ENCODE measurements at regions not wholly inside any gene's neighbourhood (a gene's known extent, or its start where the extent isn't known, plus 50 kb on each side); places are given as distances from the start of the nearest gene placed in this dataset.

DNA sequence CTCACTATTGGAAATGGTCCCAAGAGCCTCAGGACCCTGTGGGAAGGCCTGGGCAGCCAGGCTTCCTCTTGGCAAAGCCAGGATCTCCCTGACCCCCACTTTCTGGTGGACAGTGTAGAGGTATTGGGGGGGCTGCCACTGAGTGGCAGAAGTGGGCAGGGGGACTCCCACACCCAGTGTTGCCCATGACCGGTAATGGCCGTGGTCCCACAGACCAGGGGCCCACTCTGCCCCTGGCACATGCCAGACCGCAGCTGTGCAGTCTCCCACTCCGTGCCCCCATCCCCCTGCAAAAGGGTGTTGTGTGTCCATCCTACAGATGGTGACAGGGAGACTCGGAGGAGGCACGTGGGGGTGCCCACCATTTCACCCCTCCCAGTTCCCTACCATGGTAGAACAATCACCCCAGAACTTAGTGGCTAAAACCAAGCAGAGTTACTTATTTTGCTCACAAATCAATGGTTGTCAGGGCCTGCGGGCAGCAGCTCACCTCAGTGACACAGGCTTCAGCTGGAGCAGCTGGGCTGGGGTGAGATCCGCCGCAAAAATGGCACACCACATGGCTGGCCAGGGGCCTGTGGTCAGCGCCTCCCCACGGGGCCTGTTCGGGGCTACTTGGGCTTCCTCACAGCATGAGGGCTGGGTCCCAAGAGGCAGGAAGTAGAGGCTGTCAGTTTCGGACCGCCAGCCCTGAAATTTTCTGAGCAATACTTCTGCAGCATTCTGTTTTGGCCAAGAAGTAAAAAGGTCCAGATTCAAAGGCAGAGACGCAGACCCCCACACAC, 59.0 kb upstream of the ZNF469 start:
- ChIA-PET CTCF (no interaction called here), POLR2A (no interaction called here)
- no peak for ATAC-seq
- Mint-ChIP-seq H3K36me3 (ENCODE audit: low read depth) (no peaks in the 10 kb centered on the region), H3K27me3 (ENCODE audit: low read depth) (no peaks in the 10 kb centered on the region), H3K4me1 (ENCODE audit: low read depth) (no peaks in the 10 kb centered on the region), H3K27ac (no peak overlapping the region), H3K9me3 (ENCODE audit: insufficient read depth) (no peaks in the 10 kb centered on the region), H3K4me3 (no peak overlapping the region)
- no peak for DNase-seq

DNA sequence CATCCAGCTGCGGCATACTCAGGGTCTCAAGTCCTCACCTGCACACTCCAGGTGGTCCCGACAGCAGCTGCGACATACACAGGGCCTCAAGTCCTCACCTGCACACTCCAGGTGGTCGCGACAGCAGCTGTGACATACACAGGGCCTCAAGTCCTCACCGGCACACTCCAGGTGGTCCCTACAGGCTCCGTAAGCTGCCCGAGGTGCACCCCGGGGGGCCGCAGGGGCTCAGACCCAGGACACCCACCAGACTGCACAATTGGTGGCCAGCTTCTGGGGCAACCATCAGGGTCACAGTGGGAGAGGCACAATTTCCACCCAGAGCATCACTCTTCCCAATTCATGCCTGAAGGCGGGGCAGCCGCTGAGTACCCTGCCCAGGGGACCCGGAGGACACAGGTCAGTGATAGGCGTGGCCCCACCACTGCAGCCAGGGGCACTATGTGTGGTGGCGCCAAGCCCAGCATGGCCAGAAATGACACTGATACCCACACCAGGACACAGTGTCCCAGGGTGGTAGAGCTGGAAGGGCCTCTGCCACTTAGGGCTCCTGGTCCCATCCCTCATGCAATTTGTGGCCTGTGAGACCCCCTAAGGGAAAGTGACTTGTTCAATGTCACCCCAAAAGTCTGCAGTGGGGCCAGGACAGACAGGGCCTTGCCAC, 57.5 kb upstream of the ZNF469 start:
- ChIA-PET POLR2A (no interaction called here), CTCF (no interaction called here)
- Mint-ChIP-seq H3K4me3 (no peak overlapping the region), H3K36me3 (ENCODE audit: low read depth) (no peaks in the 10 kb centered on the region), H3K4me1 (ENCODE audit: low read depth) (no peaks in the 10 kb centered on the region), H3K27me3 (ENCODE audit: low read depth) (no peaks in the 10 kb centered on the region), H3K9me3 (ENCODE audit: insufficient read depth) (no peaks in the 10 kb centered on the region), H3K27ac (no peak overlapping the region)
- DNase-seq (no peak), ATAC-seq (no peak)

DNA sequence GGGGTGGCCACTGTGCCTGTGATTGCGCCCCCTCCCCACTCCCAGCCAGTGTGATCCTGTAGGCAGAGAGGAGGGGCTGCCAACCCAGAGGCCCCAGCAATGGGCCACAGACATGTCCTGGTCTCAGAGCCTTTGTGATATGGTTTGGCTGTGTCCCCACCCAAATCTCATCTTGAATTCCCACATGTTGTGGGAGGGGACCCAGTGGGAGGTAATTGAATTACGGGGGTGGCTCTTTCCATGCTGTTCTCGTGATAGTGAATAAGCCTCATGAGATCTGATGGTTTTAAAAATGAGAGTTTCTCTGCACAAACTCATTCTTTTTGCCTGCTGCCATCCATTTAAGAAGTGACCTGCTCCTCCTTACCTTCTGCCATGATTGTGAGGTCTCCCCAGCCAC, 56.8 kb upstream of the ZNF469 start:
- no peaks in the 10 kb centered on the region for H3K4me1 Mint-ChIP-seq (ENCODE audit: low read depth)
- DNase-seq (no peak), ATAC-seq (no peak)
- no peaks in the 10 kb centered on the region for H3K36me3 Mint-ChIP-seq (ENCODE audit: low read depth)
- no peak overlapping the region for H3K4me3 Mint-ChIP-seq
- CTCF ChIA-PET, result no interaction called here
- no peaks in the 10 kb centered on the region for H3K9me3 Mint-ChIP-seq (ENCODE audit: insufficient read depth)
- no peak overlapping the region for H3K27ac Mint-ChIP-seq
- no peaks in the 10 kb centered on the region for H3K27me3 Mint-ChIP-seq (ENCODE audit: low read depth)
- POLR2A ChIA-PET, result no interaction called here

DNA sequence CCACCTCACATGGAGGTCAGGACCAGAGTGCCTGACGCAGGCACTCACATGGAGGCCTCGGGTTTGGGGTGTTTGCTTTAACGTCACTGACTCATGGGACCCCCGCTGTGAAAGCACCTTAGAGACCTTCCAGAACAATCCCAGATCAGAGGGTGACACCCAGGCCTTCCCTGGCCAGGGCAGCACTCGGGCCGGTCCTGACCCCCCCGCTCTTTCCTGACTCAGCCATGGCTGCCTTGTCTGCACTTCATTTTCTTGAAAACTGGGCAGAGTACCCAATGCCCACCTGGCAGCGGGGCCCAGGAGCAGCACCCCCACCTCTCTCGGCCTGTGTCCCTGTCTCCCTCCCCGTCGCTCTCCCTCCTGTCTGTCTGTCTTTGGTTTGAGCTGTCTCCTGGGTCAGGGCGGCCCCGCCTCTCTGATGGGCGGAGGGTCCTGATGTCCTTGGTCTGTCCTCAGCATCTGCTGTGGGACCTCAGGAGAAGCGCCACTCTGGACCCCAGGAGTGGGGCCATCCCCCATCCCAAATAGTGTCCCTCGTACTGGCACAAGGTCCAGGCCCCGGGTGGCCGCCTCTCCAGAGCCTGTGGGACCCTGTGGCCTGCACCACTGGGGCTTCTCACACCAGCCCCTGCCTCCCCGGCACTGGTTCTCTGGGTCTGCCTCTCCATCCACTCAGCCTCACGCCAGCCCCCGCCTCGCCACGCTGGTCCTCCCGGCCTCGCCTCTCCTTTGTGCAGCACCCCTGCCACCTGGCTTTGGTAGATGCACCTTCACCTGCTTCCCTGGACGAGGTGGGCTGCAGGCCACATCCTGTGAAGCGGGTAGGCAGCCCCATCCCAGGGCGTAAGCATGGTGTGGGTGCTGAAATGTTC, 55.9 kb upstream of the ZNF469 start:
- ATAC-seq, result no peak
- no peaks in the 10 kb centered on the region for H3K36me3 Mint-ChIP-seq (ENCODE audit: low read depth)
- ChIA-PET POLR2A (no interaction called here), CTCF (no interaction called here)
- no peaks in the 10 kb centered on the region for H3K27me3 Mint-ChIP-seq (ENCODE audit: low read depth)
- H3K9me3 Mint-ChIP-seq (ENCODE audit: insufficient read depth), result no peaks in the 10 kb centered on the region
- no peak for DNase-seq
- H3K4me1 Mint-ChIP-seq (ENCODE audit: low read depth), result no peaks in the 10 kb centered on the region
- H3K4me3 Mint-ChIP-seq, result no peak overlapping the region
- H3K27ac Mint-ChIP-seq, result no peak overlapping the region

DNA sequence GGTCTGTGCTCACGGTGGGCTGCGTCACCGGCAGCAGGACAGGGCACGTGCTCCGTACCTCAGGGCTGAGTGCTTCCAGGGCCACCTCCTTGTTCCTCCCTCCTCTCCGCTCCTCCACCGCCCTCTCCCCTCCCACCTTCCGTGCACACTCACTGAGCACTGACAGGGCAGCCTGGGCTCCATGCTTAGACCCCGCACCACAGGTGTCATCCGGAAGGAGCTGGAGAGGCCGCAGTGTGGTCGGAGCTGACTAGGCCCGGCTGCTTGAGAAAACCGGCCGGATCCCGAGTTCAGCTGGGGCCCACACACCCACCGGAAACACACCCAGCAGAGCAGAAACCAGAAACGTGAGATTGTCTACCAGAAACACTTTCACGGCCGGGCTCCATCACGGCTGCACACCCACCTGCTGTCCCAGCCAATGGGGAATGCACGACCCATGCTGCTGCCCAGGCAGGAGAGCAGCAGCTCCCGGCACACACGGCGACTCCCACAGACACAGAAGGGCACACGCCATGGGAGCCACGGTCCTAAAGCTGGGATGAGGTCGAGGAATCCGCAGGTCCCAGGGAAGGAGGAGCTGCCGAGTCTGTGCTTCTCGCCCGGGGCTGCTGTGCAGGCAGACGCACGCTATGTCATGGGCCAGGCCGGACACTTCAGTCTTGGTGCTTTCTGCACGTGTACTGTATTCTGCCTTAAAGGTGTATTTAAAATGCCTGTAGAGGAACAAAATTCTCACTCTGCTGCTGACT, 55.0 kb upstream of the ZNF469 start:
- Mint-ChIP-seq H3K36me3 (ENCODE audit: low read depth) (no peaks in the 10 kb centered on the region), H3K9me3 (ENCODE audit: insufficient read depth) (no peaks in the 10 kb centered on the region), H3K27me3 (ENCODE audit: low read depth) (no peaks in the 10 kb centered on the region), H3K4me3 (no peak overlapping the region), H3K27ac (no peak overlapping the region), H3K4me1 (ENCODE audit: low read depth) (no peaks in the 10 kb centered on the region)
- ChIA-PET POLR2A (no interaction called here), CTCF (no interaction called here)
- no peak for DNase-seq
- no peak for ATAC-seq

DNA sequence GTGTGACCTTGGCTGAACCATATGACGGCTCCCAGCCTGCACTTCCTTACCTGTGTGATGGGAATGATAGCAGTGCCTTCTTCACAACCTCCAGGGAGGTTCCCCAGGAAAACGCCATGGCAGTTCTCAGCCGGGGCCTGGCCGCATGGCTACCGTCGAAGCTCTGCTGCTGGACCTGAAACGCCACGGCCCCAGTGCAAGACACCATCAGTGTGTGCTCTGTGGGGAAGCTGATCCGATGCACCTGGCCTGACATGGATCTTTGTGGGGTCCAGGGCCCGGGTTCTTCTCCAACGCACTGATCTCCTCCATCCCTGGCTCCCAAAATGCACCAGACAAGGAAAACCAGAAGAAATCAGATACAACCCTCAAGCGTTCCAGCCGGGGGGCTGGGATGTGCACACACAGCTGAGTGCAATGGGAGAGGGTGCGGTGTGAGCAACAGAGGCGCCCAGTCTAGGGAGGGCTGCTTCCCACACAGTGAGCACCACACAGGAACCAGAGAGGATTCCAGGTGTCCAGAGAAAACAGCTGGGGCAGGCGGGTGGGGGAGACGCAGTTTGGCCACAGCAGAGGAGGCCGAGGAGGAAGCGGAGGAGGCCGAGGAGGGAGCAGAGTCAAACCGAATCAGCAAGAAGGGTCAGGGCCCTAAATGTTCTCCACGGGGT, 54.3 kb upstream of the ZNF469 start:
- Mint-ChIP-seq H3K9me3 (ENCODE audit: insufficient read depth) (no peaks in the 10 kb centered on the region), H3K4me3 (no peak overlapping the region), H3K36me3 (ENCODE audit: low read depth) (no peaks in the 10 kb centered on the region), H3K27me3 (ENCODE audit: low read depth) (no peaks in the 10 kb centered on the region), H3K4me1 (ENCODE audit: low read depth) (no peaks in the 10 kb centered on the region), H3K27ac (no peak overlapping the region)
- ChIA-PET POLR2A (no interaction called here), CTCF (no interaction called here)
- DNase-seq (no peak), ATAC-seq (no peak)

DNA sequence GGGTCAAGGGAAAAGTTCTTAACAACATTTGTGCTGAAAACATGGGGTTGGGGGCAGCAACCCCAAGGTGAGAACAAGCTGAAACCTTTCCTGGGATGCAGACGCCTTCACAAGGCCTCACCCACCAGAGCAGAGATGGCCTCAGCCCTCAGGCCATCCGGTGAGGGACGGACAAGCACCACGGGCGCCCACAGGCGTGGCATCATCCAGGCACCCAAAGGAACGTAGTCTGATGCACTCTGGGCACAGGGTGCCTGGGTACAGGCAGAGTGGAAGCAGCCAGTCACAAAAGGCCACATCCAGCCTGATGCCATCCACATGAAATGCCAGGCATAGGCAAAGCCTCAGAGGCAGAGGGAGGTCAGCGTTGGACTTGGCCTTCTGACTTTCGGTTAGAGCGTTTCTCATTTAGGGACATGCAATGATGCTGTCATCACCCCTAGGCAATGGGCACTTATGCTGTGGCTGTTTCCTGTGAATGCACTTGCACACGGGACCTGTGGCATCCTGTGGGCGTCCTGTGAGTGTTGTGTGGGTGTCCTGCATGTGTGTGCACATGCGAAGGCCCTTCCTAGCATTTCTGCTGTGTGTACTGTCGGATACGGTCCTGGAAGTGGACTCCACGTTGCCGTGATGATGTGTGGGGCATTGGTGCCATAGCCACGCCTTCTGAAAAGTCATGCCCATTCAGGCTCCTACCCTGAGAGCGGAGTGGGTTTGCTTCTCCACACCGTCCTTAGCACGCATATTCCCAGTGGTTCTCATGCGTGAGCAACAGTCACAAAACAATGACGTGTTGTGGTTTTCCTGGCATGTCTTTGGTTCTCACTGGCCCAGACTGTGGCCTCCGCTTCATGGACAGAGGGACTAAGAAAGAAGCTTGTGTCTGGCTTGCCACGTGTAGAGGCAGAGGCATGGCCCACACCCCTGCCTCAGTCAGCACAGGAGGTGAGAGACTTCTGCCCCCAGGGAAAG, 52.7 kb upstream of the ZNF469 start:
- H3K27me3 Mint-ChIP-seq (ENCODE audit: low read depth), result peaks cover 3% of the 10 kb centered on the region
- H3K9me3 Mint-ChIP-seq (ENCODE audit: insufficient read depth), result no peaks in the 10 kb centered on the region
- POLR2A ChIA-PET, result no interaction called here
- CTCF ChIA-PET, result no interaction called here
- ATAC-seq (no peak), DNase-seq (no peak)
- no peaks in the 10 kb centered on the region for H3K4me1 Mint-ChIP-seq (ENCODE audit: low read depth)
- H3K36me3 Mint-ChIP-seq (ENCODE audit: low read depth), result no peaks in the 10 kb centered on the region
- no peak overlapping the region for H3K27ac Mint-ChIP-seq
- no peak overlapping the region for H3K4me3 Mint-ChIP-seq

DNA sequence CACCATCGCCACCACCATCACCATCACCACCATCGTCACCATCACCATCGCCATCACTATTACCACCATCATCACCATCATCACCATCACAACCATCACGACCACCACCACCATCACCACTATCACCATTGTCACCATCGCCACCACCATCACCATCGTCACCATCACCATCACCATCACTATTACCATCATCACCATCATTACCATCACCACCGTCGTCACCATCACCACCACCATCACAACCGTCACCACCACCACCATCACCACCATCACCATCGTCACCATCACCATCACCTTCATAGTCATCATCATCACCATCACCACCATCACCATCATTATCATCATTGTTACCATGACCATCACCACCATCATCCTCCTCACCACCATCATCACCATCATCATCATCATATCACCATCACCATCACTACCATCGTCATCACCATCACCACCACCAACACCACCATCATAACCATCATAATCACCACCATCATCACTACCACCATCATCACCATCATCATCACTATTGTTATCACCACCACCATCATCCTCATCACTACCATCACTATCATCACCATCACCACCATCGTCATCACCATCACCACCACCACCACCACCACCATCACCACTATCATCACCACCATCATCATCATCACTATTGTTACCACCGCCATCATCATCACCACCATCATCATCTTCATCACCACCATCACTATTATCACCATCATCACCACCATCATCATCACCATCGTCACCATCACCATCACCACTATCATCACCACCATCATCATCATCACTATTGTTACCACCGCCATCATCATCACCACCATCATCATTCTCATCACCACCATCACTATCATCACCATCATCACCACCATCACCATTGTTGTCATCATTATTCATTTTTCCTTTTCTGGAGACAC, 51.5 kb upstream of the ZNF469 start:
- Mint-ChIP-seq H3K4me1 (ENCODE audit: low read depth) (no peaks in the 10 kb centered on the region), H3K36me3 (ENCODE audit: low read depth) (no peaks in the 10 kb centered on the region), H3K4me3 (no peak overlapping the region), H3K9me3 (ENCODE audit: insufficient read depth) (no peaks in the 10 kb centered on the region), H3K27ac (no peak overlapping the region), H3K27me3 (ENCODE audit: low read depth) (peaks cover 3% of the 10 kb centered on the region)
- ATAC-seq (no peak), DNase-seq (no peak)
- ChIA-PET CTCF (no interaction called here), POLR2A (no interaction called here)

DNA sequence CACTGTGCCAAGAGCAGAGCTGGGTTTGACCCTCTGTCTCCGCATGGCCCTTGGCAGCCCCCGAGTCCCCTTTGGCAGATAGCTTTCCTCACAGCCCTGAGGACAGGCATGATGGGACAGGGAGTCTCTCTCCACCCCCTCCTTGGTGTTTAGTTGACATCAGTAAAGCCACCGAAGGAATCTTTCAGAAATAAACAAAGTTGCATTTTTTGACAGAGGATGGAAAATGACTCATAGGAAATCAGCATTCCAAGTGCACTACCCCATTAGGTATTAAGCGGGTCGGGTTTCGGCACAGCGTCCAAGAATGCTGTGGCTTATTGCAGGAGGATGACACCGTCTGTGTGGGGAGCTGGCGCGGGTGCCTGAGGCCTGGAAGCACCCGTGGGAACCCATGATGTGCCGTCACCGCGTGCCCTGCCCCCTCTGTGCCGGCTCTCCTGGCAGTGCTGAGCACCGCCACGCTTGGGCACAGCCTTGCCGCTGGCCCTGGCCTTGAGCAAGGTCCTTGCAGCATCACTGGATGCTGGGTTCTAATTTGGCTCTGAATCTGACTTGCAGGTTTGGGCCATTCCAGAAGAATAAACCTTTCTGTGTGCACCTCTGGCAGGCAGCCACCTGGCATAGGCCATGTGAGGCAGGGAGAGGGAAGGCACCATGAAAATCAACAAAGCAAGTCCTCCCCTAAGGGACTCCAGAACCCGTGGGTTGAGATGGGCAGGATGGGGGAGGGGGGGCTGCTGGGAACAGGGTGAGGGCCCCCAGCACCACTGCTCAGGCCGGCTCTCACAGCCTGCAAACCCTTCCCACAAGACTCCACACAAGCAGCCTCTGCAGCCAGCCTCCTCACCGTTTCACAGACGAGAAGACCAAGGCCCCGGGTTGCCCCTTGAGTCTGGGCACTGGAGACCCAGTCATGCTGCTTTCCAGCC, 50.5 kb upstream of the ZNF469 start:
- H3K27ac Mint-ChIP-seq, result no peak overlapping the region
- H3K36me3 Mint-ChIP-seq (ENCODE audit: low read depth), result no peaks in the 10 kb centered on the region
- DNase-seq, result no peak
- ChIA-PET CTCF (no interaction called here), POLR2A (no interaction called here)
- H3K27me3 Mint-ChIP-seq (ENCODE audit: low read depth), result peaks cover 3% of the 10 kb centered on the region
- no peak for ATAC-seq
- no peaks in the 10 kb centered on the region for H3K4me1 Mint-ChIP-seq (ENCODE audit: low read depth)
- H3K9me3 Mint-ChIP-seq (ENCODE audit: insufficient read depth), result no peaks in the 10 kb centered on the region
- no peak overlapping the region for H3K4me3 Mint-ChIP-seq
